IMR-90 (cell line): ENCODE measurements at regions not wholly inside any gene's neighbourhood (a gene's known extent, or its start where the extent isn't known, plus 50 kb on each side); places are given as distances from the start of the nearest gene placed in this dataset.

Source experiments
- ATAC-seq: fragments of 200-7000 bp; cut with Tn5 transposase; 2 replicates; pipeline ENCODE4 v1.9.1; 2020; ENCODE audit warnings: low read depth, mild to moderate bottlenecking, moderate library complexity
- BruUV-seq: library from RNA; stranded (reverse); fragments of 400-500 nt; replicated peaks from 2 replicates; lab custom pipeline; 2021; lab: Mats Ljungman, UMichigan
- CTCF ChIA-PET: fragments of 300-600 bp; formaldehyde crosslinking; extraction: SDS; loops from one replicate; lab custom pipeline; 2021; ENCODE audit warnings: antibody characterized with exemption; lab: Yijun Ruan, JAX
- POLR2A ChIA-PET: fragments of 300-600 bp; sonication (Branson Sonifier 250); formaldehyde crosslinking; loops from one replicate; lab custom pipeline; 2022; ENCODE audit warnings: antibody characterized with exemption; ENCODE audit not compliant: unreplicated experiment; lab: Charles Lee
- DNase-seq: peaks from one replicate; pipeline ENCODE4 v3.0.0; 2013
- H2AFZ ChIP-seq: replicated peaks from 2 replicates; pipeline ENCODE3; 2013; ENCODE audit warnings: low read length, mild to moderate bottlenecking; ENCODE audit not compliant: poor library complexity
- H2AK5ac ChIP-seq: 2 replicates; pipeline ENCODE4 v1.6.1; 2013; ENCODE audit warnings: low read depth, low read length, inconsistent platforms
- H2AK9ac ChIP-seq: replicated peaks from 2 replicates; pipeline ENCODE3; 2013; ENCODE audit warnings: mild to moderate bottlenecking, low read depth, low read length, moderate library complexity; ENCODE audit not compliant: poor library complexity
- H2BK120ac ChIP-seq: 2 replicates; pipeline ENCODE4 v1.6.1; 2013; ENCODE audit warnings: low read depth, low read length, inconsistent platforms
- H2BK15ac ChIP-seq: 3 replicates; pipeline ENCODE4 v1.6.1; 2013; ENCODE audit warnings: low read depth, low read length, inconsistent platforms
- H2BK20ac ChIP-seq: 2 replicates; pipeline ENCODE4 v1.6.1; 2013; ENCODE audit warnings: low read depth, mild to moderate bottlenecking, inconsistent platforms, low read length, moderate library complexity
- H2BK5ac ChIP-seq: 2 replicates; pipeline ENCODE4 v1.6.1; 2013; ENCODE audit warnings: mild to moderate bottlenecking, low read depth, low read length, inconsistent platforms; ENCODE audit not compliant: poor library complexity, severe bottlenecking
- H3K14ac ChIP-seq: replicated peaks from 2 replicates; pipeline ENCODE4 v1.6.1; 2013; ENCODE audit warnings: low read depth, low read length, inconsistent platforms
- H3K18ac ChIP-seq: 2 replicates; pipeline ENCODE4 v1.6.1; 2013; ENCODE audit warnings: low read depth, low read length, control low read depth
- H3K23ac ChIP-seq: 2 replicates; pipeline ENCODE4 v1.6.1; 2013; ENCODE audit warnings: low read depth, low read length, inconsistent platforms
- H3K27ac ChIP-seq: 2 replicates; pipeline ENCODE4 v1.5.1; 2013; ENCODE audit warnings: mild to moderate bottlenecking, control low read depth, low read length; ENCODE audit not compliant: insufficient read depth
- H3K27me3 ChIP-seq: 2 replicates; pipeline ENCODE4 v1.6.1; 2013; ENCODE audit warnings: low read length; ENCODE audit not compliant: control insufficient read depth, insufficient read depth
- H3K36me3 ChIP-seq: 2 replicates; pipeline ENCODE4 v1.6.1; 2013; ENCODE audit warnings: low read length, mixed read lengths; ENCODE audit not compliant: control insufficient read depth, insufficient read depth
- H3K4ac ChIP-seq: 2 replicates; pipeline ENCODE4 v1.6.1; 2013; ENCODE audit warnings: low read depth, low read length, inconsistent platforms
- H3K4me1 ChIP-seq: 2 replicates; pipeline ENCODE4 v1.6.1; 2013; ENCODE audit warnings: low read length, mixed read lengths; ENCODE audit not compliant: control insufficient read depth, insufficient read depth
- H3K4me2 ChIP-seq: 2 replicates; pipeline ENCODE4 v1.6.1; 2013; ENCODE audit warnings: low read depth, mild to moderate bottlenecking, control low read depth, low read length, moderate library complexity
- H3K4me3 ChIP-seq: 2 replicates; pipeline ENCODE4 v1.5.1; 2013; ENCODE audit warnings: low read depth, mild to moderate bottlenecking, control low read depth, low read length, moderate library complexity; ENCODE audit not compliant: insufficient read depth
- H3K56ac ChIP-seq: 2 replicates; pipeline ENCODE4 v1.6.1; 2013; ENCODE audit warnings: low read length, inconsistent platforms; ENCODE audit not compliant: insufficient read depth; ENCODE audit errors: extremely low read depth
- H3K79me1 ChIP-seq, 2 experiments: 2 replicates each; pipeline ENCODE4 v1.6.1; 2013; ENCODE audit warnings: low read length in 2 of 2, inconsistent platforms in 1 of 2, low read depth in 1 of 2
- H3K9ac ChIP-seq: 2 replicates; pipeline ENCODE4 v1.6.1; 2013; ENCODE audit warnings: low read depth, low read length, control low read depth
- H3K9me1 ChIP-seq: 2 replicates; pipeline ENCODE4 v1.6.1; 2013; ENCODE audit warnings: low read length, inconsistent platforms; ENCODE audit not compliant: insufficient read depth
- H3K9me3 ChIP-seq: 2 replicates; pipeline ENCODE4 v1.6.1; 2013; ENCODE audit warnings: low read length; ENCODE audit not compliant: control insufficient read depth, insufficient read depth
- H4K20me1 ChIP-seq: 2 replicates; pipeline ENCODE4 v1.6.1; 2013; ENCODE audit warnings: low read length, inconsistent platforms; ENCODE audit not compliant: insufficient read depth
- H4K5ac ChIP-seq: 2 replicates; pipeline ENCODE4 v1.6.1; 2013; ENCODE audit warnings: mild to moderate bottlenecking, low read depth, low read length, control low read depth
- H4K8ac ChIP-seq, 2 experiments: 2 replicates each; pipeline ENCODE4 v1.6.1; 2013; ENCODE audit warnings: low read depth in 2 of 2, low read length in 2 of 2, control low read depth in 1 of 2, inconsistent platforms in 1 of 2
- H4K91ac ChIP-seq: 2 replicates; pipeline ENCODE4 v1.6.1; 2013; ENCODE audit warnings: low read depth, low read length, inconsistent platforms; ENCODE audit not compliant: insufficient read depth
- BHLHE40 ChIP-seq: fragments of 150-350 bp; IDR thresholded peaks from 2 replicates; pipeline ENCODE4 v1.6.1; 2016; ENCODE audit warnings: mild to moderate bottlenecking, low read depth, low read length
- FOS ChIP-seq: fragments of 150-350 bp; IDR thresholded peaks from 2 replicates; pipeline ENCODE4 v1.6.1; 2016; ENCODE audit warnings: low read depth, low read length
- MAZ ChIP-seq: IDR thresholded peaks from 2 replicates; pipeline ENCODE4 v1.6.1; 2012; ENCODE audit warnings: low read depth, mild to moderate bottlenecking, low read length, improper control_type of control experiment, moderate library complexity, borderline replicate concordance
- MXI1 ChIP-seq: IDR thresholded peaks from 2 replicates; pipeline ENCODE4 v1.6.1; 2012; ENCODE audit warnings: low read depth, mild to moderate bottlenecking, low read length, moderate library complexity, borderline replicate concordance
- NFE2L2 ChIP-seq: fragments of 150-350 bp; IDR thresholded peaks from 2 replicates; pipeline ENCODE4 v1.6.1; 2016; ENCODE audit warnings: low read depth, mild to moderate bottlenecking, low read length
- POLR2A ChIP-seq: IDR thresholded peaks from 2 replicates; pipeline ENCODE4 v1.6.1; 2012; ENCODE audit warnings: mild to moderate bottlenecking, low read depth, low read length
- RAD21 ChIP-seq: IDR thresholded peaks from 2 replicates; pipeline ENCODE4 v1.6.1; 2012; ENCODE audit warnings: low read length, improper control_type of control experiment
- RCOR1 ChIP-seq: IDR thresholded peaks from 2 replicates; pipeline ENCODE4 v1.6.1; 2012; ENCODE audit warnings: mild to moderate bottlenecking, low read length, improper control_type of control experiment; ENCODE audit not compliant: insufficient replicate concordance
- SMC3 ChIP-seq: fragments of 150-350 bp; IDR thresholded peaks from 2 replicates; pipeline ENCODE4 v1.6.1; 2016; ENCODE audit warnings: low read depth, mild to moderate bottlenecking, antibody characterized with exemption, low read length, moderate library complexity
- WGBS, 2 experiments: methylation state at CpG; one replicate each; pipeline versions ENCODE4 v1.1.5 to v1.1.7; 2013; ENCODE audit warnings: missing lambda C conversion rate in 2 of 2; ENCODE audit not compliant: insufficient read length in 1 of 2; ENCODE audit errors: extremely low coverage in 2 of 2; 5-methylcytosine and 5-hydroxymethylcytosine counted together
- dilution Hi-C: fragments of 300-500 bp; cut with HindIII; formaldehyde crosslinking; loops from one replicate; pipeline ENCODE4 v1.14.3; 2018; ENCODE audit warnings: low sequenced_read_pairs; ENCODE audit not compliant: unreplicated experiment
- in situ Hi-C: fragments of 300-500 bp; cut with MboI; formaldehyde crosslinking; loops from 3 replicates; pipeline ENCODE4 v1.14.3; 2019; ENCODE audit warnings: low sequenced_read_pairs, inconsistent platforms, mixed read lengths
- intact Hi-C: fragments of 100-400 bp; cut with micrococcal nuclease; formaldehyde crosslinking; loops from 2 replicates; pipeline ENCODE4 v1.10.0; 2022
- TF ChIP-seq, protein P1 (sequence below): conservative IDR thresholded peaks from 2 replicates; pipeline ENCODE4 v1.5.1; 2012; ENCODE audit warnings: mild to moderate bottlenecking, low read depth, low read length, improper control_type of control experiment
- TF ChIP-seq, protein P2 (sequence below): fragments of 150-350 bp; IDR thresholded peaks from 2 replicates; pipeline ENCODE4 v1.6.1; 2017; ENCODE audit warnings: mild to moderate bottlenecking, antibody characterized with exemption, low read length, low read depth
- TF ChIP-seq, protein P3 (sequence below): fragments of 150-350 bp; IDR thresholded peaks from 2 replicates; pipeline ENCODE4 v1.6.1; 2016; ENCODE audit warnings: low read depth, mild to moderate bottlenecking, low read length, moderate library complexity, borderline replicate concordance

DNA sequence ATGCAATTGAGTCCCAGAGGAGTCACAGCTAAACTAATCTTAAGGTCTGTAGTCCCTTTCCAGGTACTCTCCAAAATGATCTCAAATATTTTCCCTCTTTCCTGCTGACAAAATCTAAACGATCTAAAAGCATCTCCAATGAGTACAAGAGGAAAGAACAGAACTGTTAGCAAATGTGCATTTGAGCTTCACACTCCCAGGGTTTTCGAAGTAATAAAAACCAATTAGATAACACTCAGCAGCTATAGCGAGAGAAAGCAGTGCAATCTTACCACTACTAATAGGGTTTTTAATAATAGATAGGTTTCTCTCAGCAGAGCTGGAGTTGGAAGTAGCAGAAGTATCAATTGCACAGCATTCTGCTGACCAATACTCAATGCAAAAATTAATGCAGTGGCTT, 995.4 kb downstream of the TUSC7 start:
- CTCF ChIA-PET: interaction anchor here (0.6 to 0.8 kb wide), 2 partner anchors 61 to 142 kb away, joined by 4 to 6 read pairs; no protein-coding TSS in a partner anchor
- dilution Hi-C loops: no loop called here

More for the DNA sequence above, 995.4 kb downstream of the TUSC7 start:
- Histone ChIP-seq H3K4me2 (no peak overlapping the region), H4K91ac (peak overlapping the region; percentile 55), H3K4me1 (peaks cover 8% of the 10 kb centered on the region), H3K4ac (peak overlapping the region; percentile 25; the same call in 1 of the 2 replicates), H3K27me3 (no peaks in the 10 kb centered on the region), H4K20me1 (no peaks in the 10 kb centered on the region), H2AFZ (no peak overlapping the region), H3K9me3 (no peaks in the 10 kb centered on the region), H4K8ac (peak overlapping the region in 1 of 2 experiments; percentile 38; a peak in 1 of 4 replicates), H3K18ac (peak overlapping the region; percentile 60), H2AK9ac (no peak overlapping the region), H3K9me1 (peaks cover 3% of the 10 kb centered on the region; the same call in 1 of the 2 replicates), H2BK20ac (peak overlapping the region; percentile 76), H2BK5ac (no peak overlapping the region), H4K5ac (peak overlapping the region; percentile 23; the same call in 1 of the 2 replicates), H3K23ac (peak overlapping the region; percentile 53; the same call in 1 of the 2 replicates), H3K36me3 (no peaks in the 10 kb centered on the region), H3K4me3 (no peak overlapping the region), H3K56ac (0 out of 2 replicates have a peak overlapping the region, but pooled peaks have one; percentile 1), H2AK5ac (no peak overlapping the region; the same call in 1 of the 2 replicates), H3K79me1 (no peaks in the 10 kb centered on the region), H3K9ac (no peak overlapping the region), H3K27ac (no peak overlapping the region), H2BK120ac (peak overlapping the region; percentile 65), H3K14ac (no peak overlapping the region; the same call in 1 of the 2 replicates), H2BK15ac (0 out of 3 replicates have a peak overlapping the region, but pooled peaks have one; percentile 47)
- ATAC-seq: no peak
- BruUV-seq: no TSS peak
- intact Hi-C loops (loop anchor here (5.0 kb wide), 2 partner anchors 168 to 292 kb away; no protein-coding TSS in a partner anchor), in situ Hi-C loops (loop anchor here (25.0 kb wide), 3 partner anchors 693 to 918 kb away; no protein-coding TSS in a partner anchor)
- TF ChIP-seq FOS (no peak), MAZ (no peak), SMC3 (no peak), MXI1 (no peak), RAD21 (no peak), POLR2A (no peak), RCOR1 (no peak), BHLHE40 (no peak), NFE2L2 (no peak)
- TF ChIP-seq, protein P1, sequence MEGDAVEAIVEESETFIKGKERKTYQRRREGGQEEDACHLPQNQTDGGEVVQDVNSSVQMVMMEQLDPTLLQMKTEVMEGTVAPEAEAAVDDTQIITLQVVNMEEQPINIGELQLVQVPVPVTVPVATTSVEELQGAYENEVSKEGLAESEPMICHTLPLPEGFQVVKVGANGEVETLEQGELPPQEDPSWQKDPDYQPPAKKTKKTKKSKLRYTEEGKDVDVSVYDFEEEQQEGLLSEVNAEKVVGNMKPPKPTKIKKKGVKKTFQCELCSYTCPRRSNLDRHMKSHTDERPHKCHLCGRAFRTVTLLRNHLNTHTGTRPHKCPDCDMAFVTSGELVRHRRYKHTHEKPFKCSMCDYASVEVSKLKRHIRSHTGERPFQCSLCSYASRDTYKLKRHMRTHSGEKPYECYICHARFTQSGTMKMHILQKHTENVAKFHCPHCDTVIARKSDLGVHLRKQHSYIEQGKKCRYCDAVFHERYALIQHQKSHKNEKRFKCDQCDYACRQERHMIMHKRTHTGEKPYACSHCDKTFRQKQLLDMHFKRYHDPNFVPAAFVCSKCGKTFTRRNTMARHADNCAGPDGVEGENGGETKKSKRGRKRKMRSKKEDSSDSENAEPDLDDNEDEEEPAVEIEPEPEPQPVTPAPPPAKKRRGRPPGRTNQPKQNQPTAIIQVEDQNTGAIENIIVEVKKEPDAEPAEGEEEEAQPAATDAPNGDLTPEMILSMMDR: no peak
- TF ChIP-seq, protein P2, sequence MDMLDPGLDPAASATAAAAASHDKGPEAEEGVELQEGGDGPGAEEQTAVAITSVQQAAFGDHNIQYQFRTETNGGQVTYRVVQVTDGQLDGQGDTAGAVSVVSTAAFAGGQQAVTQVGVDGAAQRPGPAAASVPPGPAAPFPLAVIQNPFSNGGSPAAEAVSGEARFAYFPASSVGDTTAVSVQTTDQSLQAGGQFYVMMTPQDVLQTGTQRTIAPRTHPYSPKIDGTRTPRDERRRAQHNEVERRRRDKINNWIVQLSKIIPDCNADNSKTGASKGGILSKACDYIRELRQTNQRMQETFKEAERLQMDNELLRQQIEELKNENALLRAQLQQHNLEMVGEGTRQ: no peak
- TF ChIP-seq, protein P3, sequence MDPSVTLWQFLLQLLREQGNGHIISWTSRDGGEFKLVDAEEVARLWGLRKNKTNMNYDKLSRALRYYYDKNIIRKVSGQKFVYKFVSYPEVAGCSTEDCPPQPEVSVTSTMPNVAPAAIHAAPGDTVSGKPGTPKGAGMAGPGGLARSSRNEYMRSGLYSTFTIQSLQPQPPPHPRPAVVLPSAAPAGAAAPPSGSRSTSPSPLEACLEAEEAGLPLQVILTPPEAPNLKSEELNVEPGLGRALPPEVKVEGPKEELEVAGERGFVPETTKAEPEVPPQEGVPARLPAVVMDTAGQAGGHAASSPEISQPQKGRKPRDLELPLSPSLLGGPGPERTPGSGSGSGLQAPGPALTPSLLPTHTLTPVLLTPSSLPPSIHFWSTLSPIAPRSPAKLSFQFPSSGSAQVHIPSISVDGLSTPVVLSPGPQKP: no peak
- POLR2A ChIA-PET: no interaction called here
- no peak for DNase-seq
- WGBS, 2 experiments: no CpG with 5 or more reads among the region's 3 CpGs
